H1 (cell line): ENCODE measurements at regions not wholly inside any gene's neighbourhood (a gene's known extent, or its start where the extent isn't known, plus 50 kb on each side); places are given as distances from the start of the nearest gene placed in this dataset.
"Not testable (repeated sequence)": the region's sequence is repeated elsewhere in the genome, so short reads cannot be mapped to it uniquely, and the experiment has no call there.

Experiments
- CTCF ChIA-PET: fragments of 300-600 bp; sonication (Branson Sonifier 250); formaldehyde crosslinking; loops from one replicate; lab custom pipeline; 2021; ENCODE audit not compliant: partially characterized antibody; lab: Charles Lee
- POLR2A ChIA-PET: fragments of 300-600 bp; sonication (Branson Sonifier 250); formaldehyde crosslinking; loops from one replicate; lab custom pipeline; 2021; ENCODE audit warnings: inconsistent platforms; ENCODE audit not compliant: partially characterized antibody; lab: Charles Lee
- DNase-seq, 2 experiments: peaks; one replicate each; pipeline versions ENCODE4 v3.0.0 to v3.0.0-alpha.2; 2010 to 2022; ENCODE audit warnings: low spot score in 2 of 2, low read depth in 1 of 2, mixed read lengths in 1 of 2
- FAIRE-seq: peaks from 2 replicates; lab custom pipeline; 2011; peaks lifted over from hg19 to GRCh38; lab: Jason Lieb, UNC
- H2AFZ ChIP-seq: 2 replicates; pipeline ENCODE4 v1.8.1; 2012; ENCODE audit warnings: low read length, inconsistent platforms
- H2AK5ac ChIP-seq: 2 replicates; pipeline ENCODE4 v1.6.1; 2013; ENCODE audit warnings: low read depth, low read length
- H2BK120ac ChIP-seq: replicated peaks from 2 replicates; pipeline ENCODE3; 2013; ENCODE audit warnings: low read depth, low read length, inconsistent platforms
- H2BK12ac ChIP-seq: 2 replicates; pipeline ENCODE4 v1.6.1; 2013; ENCODE audit warnings: low read depth, low read length
- H2BK15ac ChIP-seq: 2 replicates; pipeline ENCODE4 v1.6.1; 2013; ENCODE audit warnings: low read length
- H2BK20ac ChIP-seq: 2 replicates; pipeline ENCODE4 v1.6.1; 2013; ENCODE audit warnings: low read length
- H2BK5ac ChIP-seq: 2 replicates; pipeline ENCODE4 v1.6.1; 2013; ENCODE audit warnings: low read depth, low read length
- H3K14ac ChIP-seq: 2 replicates; pipeline ENCODE4 v1.6.1; 2013; ENCODE audit warnings: inconsistent platforms; ENCODE audit not compliant: insufficient read length
- H3K18ac ChIP-seq: 2 replicates; pipeline ENCODE4 v1.6.1; 2013; ENCODE audit warnings: low read length; ENCODE audit errors: extremely low read depth
- H3K23ac ChIP-seq: 2 replicates; pipeline ENCODE4 v1.6.1; 2013; ENCODE audit warnings: inconsistent platforms; ENCODE audit not compliant: insufficient read length
- H3K23me2 ChIP-seq: 2 replicates; pipeline ENCODE4 v1.6.1; 2013; ENCODE audit warnings: low read depth, low read length
- H3K27ac ChIP-seq: 2 replicates; pipeline ENCODE4 v1.6.1; 2011; ENCODE audit warnings: low read depth, low read length, inconsistent platforms
- H3K27me3 ChIP-seq, 4 experiments: replicated peaks in 1 of 4; 1 replicate in 1 of 4; 2 replicates in 3 of 4; pipeline versions ENCODE4 v1.6.1 to v1.8.1; 2011 to 2013; ENCODE audit warnings: low read length in 3 of 4, mild to moderate bottlenecking in 3 of 4, inconsistent platforms in 2 of 4, mixed read lengths in 2 of 4, moderate library complexity in 1 of 4; ENCODE audit not compliant: control insufficient read depth in 3 of 4, insufficient read depth in 3 of 4; ENCODE audit errors: extremely low read depth in 1 of 4
- H3K36me3 ChIP-seq, 4 experiments: 2 replicates each; pipeline versions ENCODE4 v1.6.1 to v1.8.1; 2011 to 2013; ENCODE audit warnings: mild to moderate bottlenecking in 4 of 4, low read length in 3 of 4, moderate library complexity in 2 of 4, control low read depth in 1 of 4, inconsistent platforms in 1 of 4; ENCODE audit not compliant: insufficient read depth in 4 of 4, control insufficient read depth in 2 of 4
- H3K4ac ChIP-seq: replicated peaks from 2 replicates; pipeline ENCODE3; 2013; ENCODE audit warnings: low read length, low read depth, mixed read lengths, inconsistent platforms; ENCODE audit not compliant: insufficient read length
- H3K4me1 ChIP-seq, 4 experiments: replicated peaks in 1 of 4; 1 replicate in 1 of 4; 2 replicates in 3 of 4; pipeline versions ENCODE4 v1.6.1 to v1.8.1; 2011 to 2013; ENCODE audit warnings: low read length in 3 of 4, inconsistent platforms in 2 of 4, mixed read lengths in 1 of 4; ENCODE audit not compliant: insufficient read depth in 4 of 4, control insufficient read depth in 3 of 4
- H3K4me2 ChIP-seq, 2 experiments: 2 replicates each; pipeline versions ENCODE4 v1.6.1 to v1.8.1; 2011 to 2013; ENCODE audit warnings: low read depth in 2 of 2, low read length in 2 of 2, control low read depth in 1 of 2, inconsistent platforms in 1 of 2, mild to moderate bottlenecking in 1 of 2; ENCODE audit not compliant: insufficient read depth in 1 of 2
- H3K4me3 ChIP-seq, 4 experiments: fragments of 200-600, 300-600 bp in 1 of 4; sonication (generic), shearing (Covaris generic), sonication (Bioruptor Twin) in 1 of 4; 2 replicates each; pipeline versions ENCODE4 v1.5.1 to v1.8.1; 2011 to 2016; ENCODE audit warnings: low read length in 4 of 4, low read depth in 3 of 4, control low read depth in 2 of 4, inconsistent platforms in 2 of 4, mild to moderate bottlenecking in 2 of 4, mixed read lengths in 1 of 4, moderate library complexity in 1 of 4; ENCODE audit not compliant: insufficient read depth in 2 of 4; ENCODE audit errors: extremely low read depth in 1 of 4
- H3K56ac ChIP-seq: replicated peaks from 2 replicates; pipeline ENCODE3; 2013; ENCODE audit warnings: low read depth, mild to moderate bottlenecking, mixed read lengths, low read length, inconsistent platforms; ENCODE audit not compliant: insufficient read length
- H3K79me1 ChIP-seq: 2 replicates; pipeline ENCODE4 v1.6.1; 2013; ENCODE audit warnings: low read depth, low read length, control low read depth
- H3K79me2 ChIP-seq, 2 experiments: 2 replicates each; pipeline versions ENCODE4 v1.6.1 to v1.8.1; 2012 to 2013; ENCODE audit warnings: low read length in 2 of 2, mild to moderate bottlenecking in 2 of 2, inconsistent platforms in 1 of 2; ENCODE audit not compliant: insufficient read depth in 2 of 2, control insufficient read depth in 1 of 2
- H3K9ac ChIP-seq, 4 experiments: replicated peaks in 1 of 4; 1 replicate in 1 of 4; 2 replicates in 3 of 4; pipeline versions ENCODE4 v1.6.1 to v1.8.1; 2011 to 2013; ENCODE audit warnings: low read depth in 3 of 4, low read length in 3 of 4, control low read depth in 2 of 4, mild to moderate bottlenecking in 2 of 4, moderate library complexity in 2 of 4, inconsistent platforms in 1 of 4; ENCODE audit errors: extremely low read depth in 1 of 4
- H3K9me3 ChIP-seq, 2 experiments: 2 replicates each; pipeline versions ENCODE4 v1.6.1 to v1.8.1; 2012 to 2013; ENCODE audit warnings: mild to moderate bottlenecking in 2 of 2, moderate library complexity in 2 of 2, control low read depth in 1 of 2, inconsistent platforms in 1 of 2, low read depth in 1 of 2, low read length in 1 of 2, mixed read lengths in 1 of 2; ENCODE audit not compliant: insufficient read depth in 2 of 2
- H4K20me1 ChIP-seq, 2 experiments: replicated peaks in 1 of 2; 2 replicates each; pipeline versions ENCODE3 to v1.8.1; 2011 to 2013; ENCODE audit warnings: inconsistent platforms in 2 of 2, low read length in 2 of 2, mild to moderate bottlenecking in 1 of 2; ENCODE audit not compliant: insufficient read depth in 2 of 2, control insufficient read depth in 1 of 2
- H4K5ac ChIP-seq: 2 replicates; pipeline ENCODE4 v1.6.1; 2013; ENCODE audit warnings: low read length, low read depth, mixed read lengths, inconsistent platforms; ENCODE audit not compliant: insufficient read length
- H4K8ac ChIP-seq: 2 replicates; pipeline ENCODE4 v1.8.0; 2013; ENCODE audit warnings: mild to moderate bottlenecking, moderate library complexity, low read length, inconsistent platforms; ENCODE audit not compliant: insufficient read depth; ENCODE audit errors: extremely low read depth
- H4K91ac ChIP-seq: replicated peaks from 2 replicates; pipeline ENCODE3; 2013; ENCODE audit warnings: low read length, mixed read lengths, inconsistent platforms; ENCODE audit not compliant: insufficient read length
- WGBS, 2 experiments: shearing (Covaris generic) in 1 of 2; methylation state at CpG; one replicate each; pipeline versions ENCODE4 v1.1.6 to v1.1.7; 2013 to 2015; ENCODE audit warnings: low lambda C conversion rate in 2 of 2, mixed read lengths in 2 of 2, inconsistent platforms in 1 of 2, low coverage in 1 of 2, missing lambda C conversion rate in 1 of 2; ENCODE audit not compliant: insufficient replicate concordance in 2 of 2, insufficient coverage in 1 of 2, insufficient read length in 1 of 2; ENCODE audit errors: extremely low coverage in 1 of 2, missing lambda C conversion rate in 1 of 2; 5-methylcytosine and 5-hydroxymethylcytosine counted together

DNA sequence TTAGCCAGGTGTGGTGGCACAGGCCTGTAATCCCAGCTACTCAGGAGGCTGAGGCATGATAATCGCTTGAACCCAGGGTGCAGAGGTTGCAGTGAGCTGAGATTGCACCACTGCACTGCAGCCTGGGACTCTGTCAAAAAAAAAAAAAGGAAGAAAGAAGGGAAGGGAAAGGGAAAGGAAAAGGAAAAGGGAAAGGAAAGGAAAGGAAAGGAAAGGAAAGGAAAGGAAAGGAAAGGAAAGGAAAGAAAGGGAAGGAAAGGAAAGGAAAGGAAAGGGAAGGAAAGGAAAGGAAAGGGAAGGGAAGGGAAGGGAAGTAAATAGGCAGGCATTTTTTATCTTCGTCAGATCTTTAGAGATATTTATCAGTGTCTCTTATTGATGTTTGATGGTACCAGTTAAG is 290.0 kb upstream of the MIR17HG start:
- H2AFZ ChIP-seq, DNase-seq, H2BK20ac ChIP-seq, H2BK15ac ChIP-seq, H3K4me3 ChIP-seq, H3K27me3 ChIP-seq, POLR2A ChIA-PET, H3K14ac ChIP-seq, H3K56ac ChIP-seq, H4K91ac ChIP-seq, H3K36me3 ChIP-seq, H3K4me2 ChIP-seq, H3K23me2 ChIP-seq, FAIRE-seq, H3K79me1 ChIP-seq, H3K9me3 ChIP-seq, H3K4me1 ChIP-seq, H4K20me1 ChIP-seq, H2BK5ac ChIP-seq, H3K23ac ChIP-seq, H3K18ac ChIP-seq, H3K27ac ChIP-seq, H3K4ac ChIP-seq, H2AK5ac ChIP-seq, H2BK12ac ChIP-seq, H3K9ac ChIP-seq, H4K5ac ChIP-seq, H4K8ac ChIP-seq, H2BK120ac ChIP-seq, H3K79me2 ChIP-seq: not testable (repeated sequence)
- CTCF ChIA-PET, result interaction anchor here (1.2 to 1.6 kb wide), 3 partner anchors 13 to 166 kb away, joined by 4 to 7 read pairs (median 4); no protein-coding TSS in a partner anchor
- WGBS, 2 experiments, result 79% methylated on average over 2 of the region's 2 CpGs; no CpG with 5 or more reads in 1 of the 2 experiments
